ENCODE measurements at regions not wholly inside any gene's neighbourhood (a gene's known extent, or its start where the extent isn't known, plus 50 kb on each side); places are given as distances from the start of the nearest gene placed in this dataset.
A peak's percentile ranks its signal among the peaks of the same experiment; 100 is the strongest.

GRCh38 chr6:11337306-11337705, 104.8 kb upstream of the NEDD9 start:
- Histone ChIP-seq H3K9me3 (ENCODE audit: control insufficient read depth, insufficient read depth, low read length) (no peaks in the 10 kb centered on the region), H3K4me3 (ENCODE audit: low read depth, low read length) (no peak overlapping the region), H3K27me3 (ENCODE audit: control insufficient read depth, insufficient read depth, low read length) (no peaks in the 10 kb centered on the region), H3K4me1 (ENCODE audit: control insufficient read depth, insufficient read depth, low read length) (peaks cover 2% of the 10 kb centered on the region), H3K27ac (ENCODE audit: low read depth, low read length) (no peak overlapping the region), H3K36me3 (ENCODE audit: control insufficient read depth, insufficient read depth, low read length) (no peaks in the 10 kb centered on the region)
- 94% methylated on average over 5 of the region's 5 CpGs for WGBS (ENCODE audit: insufficient coverage)
- no peak for DNase-seq (ENCODE audit: low read depth in 4 of 6, low spot score in 6 of 6)

- Histone ChIP-seq H3K4me3 (ENCODE audit: low read depth, low read length) (no peak overlapping the region), H3K9me3 (ENCODE audit: control insufficient read depth, insufficient read depth, low read length) (no peaks in the 10 kb centered on the region), H3K27ac (ENCODE audit: low read depth, low read length) (no peak overlapping the region), H3K36me3 (ENCODE audit: control insufficient read depth, insufficient read depth, low read length) (no peaks in the 10 kb centered on the region), H3K4me1 (ENCODE audit: control insufficient read depth, insufficient read depth, low read length) (peaks cover 2% of the 10 kb centered on the region), H3K27me3 (ENCODE audit: control insufficient read depth, insufficient read depth, low read length) (no peaks in the 10 kb centered on the region)
- DNase-seq (ENCODE audit: low read depth in 4 of 6, low spot score in 6 of 6), result no peak
- 93% methylated on average over 3 of the region's 5 CpGs for WGBS (ENCODE audit: insufficient coverage)
Observed at GRCh38 chr6:11335826-11336225, 103.4 kb upstream of the NEDD9 start.

GRCh38 chr6:11333132-11333849, 100.8 kb upstream of the NEDD9 start:
- DNase-seq (ENCODE audit: low read depth in 4 of 6, low spot score in 6 of 6), result no peak
- Histone ChIP-seq H3K36me3 (ENCODE audit: control insufficient read depth, insufficient read depth, low read length) (no peaks in the 10 kb centered on the region), H3K27me3 (ENCODE audit: control insufficient read depth, insufficient read depth, low read length) (no peaks in the 10 kb centered on the region), H3K9me3 (ENCODE audit: control insufficient read depth, insufficient read depth, low read length) (no peaks in the 10 kb centered on the region), H3K4me3 (ENCODE audit: low read depth, low read length) (no peak overlapping the region), H3K4me1 (ENCODE audit: control insufficient read depth, insufficient read depth, low read length) (peaks cover 2% of the 10 kb centered on the region), H3K27ac (ENCODE audit: low read depth, low read length) (no peak overlapping the region)
- 83% methylated on average over 4 of the region's 6 CpGs for WGBS (ENCODE audit: insufficient coverage)

- Histone ChIP-seq H3K4me3 (ENCODE audit: low read depth, low read length) (no peak overlapping the region), H3K27ac (ENCODE audit: low read depth, low read length) (no peak overlapping the region), H3K4me1 (ENCODE audit: control insufficient read depth, insufficient read depth, low read length) (peaks cover 2% of the 10 kb centered on the region), H3K36me3 (ENCODE audit: control insufficient read depth, insufficient read depth, low read length) (no peaks in the 10 kb centered on the region), H3K9me3 (ENCODE audit: control insufficient read depth, insufficient read depth, low read length) (no peaks in the 10 kb centered on the region), H3K27me3 (ENCODE audit: control insufficient read depth, insufficient read depth, low read length) (no peaks in the 10 kb centered on the region)
- DNase-seq (ENCODE audit: low read depth in 4 of 6, low spot score in 6 of 6), result no peak
- 97% methylated on average over 7 of the region's 7 CpGs for WGBS (ENCODE audit: insufficient coverage)
Observed at GRCh38 chr6:11332463-11332862, 100.0 kb upstream of the NEDD9 start.

GRCh38 chr6:11331111-11331510, 98.6 kb upstream of the NEDD9 start:
- DNase-seq (ENCODE audit: low read depth in 4 of 6, low spot score in 6 of 6), result no peak
- H3K4me1 ChIP-seq (ENCODE audit: control insufficient read depth, insufficient read depth, low read length), result peaks cover 2% of the 10 kb centered on the region
- WGBS (ENCODE audit: insufficient coverage), result 100% methylated on average over 1 of the region's 5 CpGs
- no peaks in the 10 kb centered on the region for H3K36me3 ChIP-seq (ENCODE audit: control insufficient read depth, insufficient read depth, low read length)
- no peak overlapping the region for H3K4me3 ChIP-seq (ENCODE audit: low read depth, low read length)
- no peak overlapping the region for H3K27ac ChIP-seq (ENCODE audit: low read depth, low read length)
- no peaks in the 10 kb centered on the region for H3K9me3 ChIP-seq (ENCODE audit: control insufficient read depth, insufficient read depth, low read length)
- H3K27me3 ChIP-seq (ENCODE audit: control insufficient read depth, insufficient read depth, low read length), result no peaks in the 10 kb centered on the region

GRCh38 chr6:11330413-11330760, 97.9 kb upstream of the NEDD9 start:
- H3K36me3 ChIP-seq (ENCODE audit: control insufficient read depth, insufficient read depth, low read length), result no peaks in the 10 kb centered on the region
- no peak overlapping the region for H3K4me3 ChIP-seq (ENCODE audit: low read depth, low read length)
- peaks cover 2% of the 10 kb centered on the region for H3K4me1 ChIP-seq (ENCODE audit: control insufficient read depth, insufficient read depth, low read length)
- peak in 1 of 6 donors; percentile 48 for DNase-seq (ENCODE audit: low read depth in 4 of 6, low spot score in 6 of 6)
- no peak overlapping the region for H3K27ac ChIP-seq (ENCODE audit: low read depth, low read length)
- WGBS (ENCODE audit: insufficient coverage), result 67% methylated on average over 2 of the region's 3 CpGs
- H3K27me3 ChIP-seq (ENCODE audit: control insufficient read depth, insufficient read depth, low read length), result no peaks in the 10 kb centered on the region
- no peaks in the 10 kb centered on the region for H3K9me3 ChIP-seq (ENCODE audit: control insufficient read depth, insufficient read depth, low read length)

- no peak overlapping the region for H3K4me3 ChIP-seq (ENCODE audit: low read depth, low read length)
- no peaks in the 10 kb centered on the region for H3K36me3 ChIP-seq (ENCODE audit: control insufficient read depth, insufficient read depth, low read length)
- H3K4me1 ChIP-seq (ENCODE audit: control insufficient read depth, insufficient read depth, low read length), result peaks cover 2% of the 10 kb centered on the region
- WGBS (ENCODE audit: insufficient coverage), result 100% methylated on average over 3 of the region's 10 CpGs
- no peaks in the 10 kb centered on the region for H3K27me3 ChIP-seq (ENCODE audit: control insufficient read depth, insufficient read depth, low read length)
- no peaks in the 10 kb centered on the region for H3K9me3 ChIP-seq (ENCODE audit: control insufficient read depth, insufficient read depth, low read length)
- no peak for DNase-seq (ENCODE audit: low read depth in 4 of 6, low spot score in 6 of 6)
- no peak overlapping the region for H3K27ac ChIP-seq (ENCODE audit: low read depth, low read length)
Observed at GRCh38 chr6:11329726-11330412, 97.4 kb upstream of the NEDD9 start.

GRCh38 chr6:11328613-11329247, 96.3 kb upstream of the NEDD9 start:
- H3K4me3 ChIP-seq (ENCODE audit: low read depth, low read length), result no peak overlapping the region
- peaks cover 2% of the 10 kb centered on the region for H3K4me1 ChIP-seq (ENCODE audit: control insufficient read depth, insufficient read depth, low read length)
- no peaks in the 10 kb centered on the region for H3K27me3 ChIP-seq (ENCODE audit: control insufficient read depth, insufficient read depth, low read length)
- no peaks in the 10 kb centered on the region for H3K9me3 ChIP-seq (ENCODE audit: control insufficient read depth, insufficient read depth, low read length)
- H3K27ac ChIP-seq (ENCODE audit: low read depth, low read length), result no peak overlapping the region
- DNase-seq (ENCODE audit: low read depth in 4 of 6, low spot score in 6 of 6), result no peak
- 95% methylated on average over 5 of the region's 7 CpGs for WGBS (ENCODE audit: insufficient coverage)
- H3K36me3 ChIP-seq (ENCODE audit: control insufficient read depth, insufficient read depth, low read length), result no peaks in the 10 kb centered on the region

- no peaks in the 10 kb centered on the region for H3K4me1 ChIP-seq (ENCODE audit: control insufficient read depth, insufficient read depth, low read length)
- no peaks in the 10 kb centered on the region for H3K27me3 ChIP-seq (ENCODE audit: control insufficient read depth, insufficient read depth, low read length)
- no peaks in the 10 kb centered on the region for H3K36me3 ChIP-seq (ENCODE audit: control insufficient read depth, insufficient read depth, low read length)
- no peaks in the 10 kb centered on the region for H3K9me3 ChIP-seq (ENCODE audit: control insufficient read depth, insufficient read depth, low read length)
- no peak for DNase-seq (ENCODE audit: low read depth in 4 of 6, low spot score in 6 of 6)
- H3K27ac ChIP-seq (ENCODE audit: low read depth, low read length), result no peak overlapping the region
- H3K4me3 ChIP-seq (ENCODE audit: low read depth, low read length), result no peak overlapping the region
- WGBS (ENCODE audit: insufficient coverage), result 60% methylated on average over 1 of the region's 3 CpGs
Observed at GRCh38 chr6:11327961-11328360, 95.5 kb upstream of the NEDD9 start.

- Histone ChIP-seq H3K4me1 (ENCODE audit: control insufficient read depth, insufficient read depth, low read length) (no peaks in the 10 kb centered on the region), H3K27ac (ENCODE audit: low read depth, low read length) (no peak overlapping the region), H3K9me3 (ENCODE audit: control insufficient read depth, insufficient read depth, low read length) (no peaks in the 10 kb centered on the region), H3K36me3 (ENCODE audit: control insufficient read depth, insufficient read depth, low read length) (no peaks in the 10 kb centered on the region), H3K4me3 (ENCODE audit: low read depth, low read length) (no peak overlapping the region), H3K27me3 (ENCODE audit: control insufficient read depth, insufficient read depth, low read length) (no peaks in the 10 kb centered on the region)
- DNase-seq (ENCODE audit: low read depth in 4 of 6, low spot score in 6 of 6), result no peak
- 100% methylated on average over 1 of the region's 2 CpGs for WGBS (ENCODE audit: insufficient coverage)
Observed at GRCh38 chr6:11326116-11326515, 93.6 kb upstream of the NEDD9 start.
